Smooth muscle cell (in vitro differentiated cells): ENCODE measurements at regions not wholly inside any gene's neighbourhood (a gene's known extent, or its start where the extent isn't known, plus 50 kb on each side); places are given as distances from the start of the nearest gene placed in this dataset.

ENCODE experiments used
- DNase-seq: peaks from one replicate; lab custom pipeline; 2025; ENCODE audit not compliant: unreplicated experiment; lab: John Stamatoyannopoulos, UW
- H2AFZ ChIP-seq: fragments of 200-600 bp; sonication (generic); 2 replicates; pipeline ENCODE4 v1.6.0; 2016; ENCODE audit warnings: antibody characterized with exemption, low read depth, mild to moderate bottlenecking
- H3F3A ChIP-seq: fragments of 200-600 bp; sonication (generic); 2 replicates; pipeline ENCODE4 v1.6.0; 2017; ENCODE audit warnings: antibody characterized with exemption, low read depth
- H3K27ac ChIP-seq: fragments of 200-600 bp; sonication (generic); 2 replicates; pipeline ENCODE4 v1.5.1; 2016; ENCODE audit warnings: low read depth, mild to moderate bottlenecking
- H3K27me3 ChIP-seq: fragments of 200-600 bp; sonication (generic); 2 replicates; pipeline ENCODE4 v1.6.1; 2016; ENCODE audit warnings: low read depth, mild to moderate bottlenecking
- H3K36me3 ChIP-seq: fragments of 200-600 bp; sonication (generic); 2 replicates; pipeline ENCODE4 v1.5.1; 2016; ENCODE audit warnings: low read depth
- H3K4me1 ChIP-seq: fragments of 200-600 bp; sonication (generic); 2 replicates; pipeline ENCODE4 v1.5.1; 2016; ENCODE audit warnings: low read depth
- H3K4me2 ChIP-seq: fragments of 200-600 bp; sonication (generic); 2 replicates; pipeline ENCODE4 v1.6.0; 2016; ENCODE audit warnings: mild to moderate bottlenecking
- H3K4me3 ChIP-seq: fragments of 200-600 bp; sonication (generic); 2 replicates; pipeline ENCODE4 v1.5.1; 2016; ENCODE audit warnings: mild to moderate bottlenecking
- H3K79me2 ChIP-seq: fragments of 200-600 bp; sonication (generic); 2 replicates; pipeline ENCODE4 v1.6.0; 2016; ENCODE audit warnings: low read depth, mild to moderate bottlenecking
- H3K9ac ChIP-seq: fragments of 200-600 bp; sonication (generic); 2 replicates; pipeline ENCODE4 v1.6.0; 2016; ENCODE audit warnings: low read depth
- H3K9me3 ChIP-seq: fragments of 200-600 bp; sonication (generic); replicated peaks from 2 replicates; pipeline ENCODE4 v1.5.1; 2016; ENCODE audit warnings: low read depth
- H4K20me1 ChIP-seq: fragments of 200-600 bp; sonication (generic); 2 replicates; pipeline ENCODE4 v1.6.0; 2016; ENCODE audit warnings: low read depth
- WGBS: methylation state at CpG from one replicate; pipeline ENCODE4 v1.1.7; 2016; ENCODE audit warnings: low lambda C conversion rate; 5-methylcytosine and 5-hydroxymethylcytosine counted together
- TF ChIP-seq, protein P1 (sequence below): fragments of 200-600 bp; sonication (generic); IDR thresholded peaks from 2 replicates; pipeline ENCODE4 v1.5.1; 2017; ENCODE audit warnings: borderline replicate concordance, mild to moderate bottlenecking, antibody characterized with exemption; ENCODE audit not compliant: insufficient read depth, poor library complexity, severe bottlenecking

DNA sequence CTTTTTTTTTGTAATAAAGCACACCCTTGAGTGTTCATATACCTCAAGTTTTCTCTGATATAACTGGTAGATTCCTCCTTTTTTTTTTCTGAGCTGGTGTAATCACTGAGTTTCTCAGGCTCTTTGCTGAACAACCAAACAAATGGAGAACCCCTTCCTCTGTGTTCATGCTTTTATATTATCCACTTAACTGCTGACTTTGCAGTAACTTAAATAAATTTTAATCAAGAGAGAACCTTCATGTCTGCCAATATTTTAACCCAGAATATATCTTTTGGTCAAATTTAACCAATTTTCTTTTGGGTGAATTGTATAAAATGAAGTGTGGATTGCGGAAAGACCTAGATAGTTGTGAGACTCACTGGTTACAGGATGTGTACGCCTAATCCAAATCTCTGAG lies 833.0 kb upstream of the COX7C start:
- Histone ChIP-seq H3K79me2 (no peaks in the 10 kb centered on the region), H3K9ac (no peak overlapping the region), H4K20me1 (no peaks in the 10 kb centered on the region), H3K27me3 (no peaks in the 10 kb centered on the region), H3K4me1 (no peaks in the 10 kb centered on the region), H3K4me3 (no peak overlapping the region), H3K4me2 (no peak overlapping the region), H3K9me3 (no peaks in the 10 kb centered on the region), H2AFZ (no peak overlapping the region), H3K36me3 (no peaks in the 10 kb centered on the region), H3K27ac (no peak overlapping the region), H3F3A (no peaks in the 10 kb centered on the region)
- WGBS, result 96% methylated on average over 2 of the region's 2 CpGs
- TF ChIP-seq, protein P1, sequence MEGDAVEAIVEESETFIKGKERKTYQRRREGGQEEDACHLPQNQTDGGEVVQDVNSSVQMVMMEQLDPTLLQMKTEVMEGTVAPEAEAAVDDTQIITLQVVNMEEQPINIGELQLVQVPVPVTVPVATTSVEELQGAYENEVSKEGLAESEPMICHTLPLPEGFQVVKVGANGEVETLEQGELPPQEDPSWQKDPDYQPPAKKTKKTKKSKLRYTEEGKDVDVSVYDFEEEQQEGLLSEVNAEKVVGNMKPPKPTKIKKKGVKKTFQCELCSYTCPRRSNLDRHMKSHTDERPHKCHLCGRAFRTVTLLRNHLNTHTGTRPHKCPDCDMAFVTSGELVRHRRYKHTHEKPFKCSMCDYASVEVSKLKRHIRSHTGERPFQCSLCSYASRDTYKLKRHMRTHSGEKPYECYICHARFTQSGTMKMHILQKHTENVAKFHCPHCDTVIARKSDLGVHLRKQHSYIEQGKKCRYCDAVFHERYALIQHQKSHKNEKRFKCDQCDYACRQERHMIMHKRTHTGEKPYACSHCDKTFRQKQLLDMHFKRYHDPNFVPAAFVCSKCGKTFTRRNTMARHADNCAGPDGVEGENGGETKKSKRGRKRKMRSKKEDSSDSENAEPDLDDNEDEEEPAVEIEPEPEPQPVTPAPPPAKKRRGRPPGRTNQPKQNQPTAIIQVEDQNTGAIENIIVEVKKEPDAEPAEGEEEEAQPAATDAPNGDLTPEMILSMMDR, result no peak
- no peak for DNase-seq

DNA sequence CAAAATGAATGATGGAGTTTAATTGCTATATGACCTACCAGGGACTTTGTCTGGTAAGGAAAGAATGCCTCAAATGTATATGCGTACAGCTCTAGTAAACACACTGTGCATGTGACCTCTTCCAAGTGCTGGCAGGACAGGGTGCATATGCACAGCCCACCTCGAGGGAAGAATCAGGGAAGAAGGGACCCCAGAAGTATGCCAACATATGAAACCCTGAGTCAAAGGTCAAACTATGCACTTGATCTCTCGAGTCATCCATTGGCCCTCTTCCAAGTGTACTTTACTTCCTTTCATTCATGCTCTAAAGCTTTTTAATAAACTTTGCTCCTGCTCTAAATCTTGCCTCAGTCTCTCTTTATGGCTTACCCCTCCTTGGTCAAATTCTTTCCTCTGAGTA lies 804.6 kb upstream of the COX7C start:
- 83% methylated on average over 3 of the region's 3 CpGs for WGBS
- peaks cover 21% of the 10 kb centered on the region for H3K4me1 ChIP-seq

DNA sequence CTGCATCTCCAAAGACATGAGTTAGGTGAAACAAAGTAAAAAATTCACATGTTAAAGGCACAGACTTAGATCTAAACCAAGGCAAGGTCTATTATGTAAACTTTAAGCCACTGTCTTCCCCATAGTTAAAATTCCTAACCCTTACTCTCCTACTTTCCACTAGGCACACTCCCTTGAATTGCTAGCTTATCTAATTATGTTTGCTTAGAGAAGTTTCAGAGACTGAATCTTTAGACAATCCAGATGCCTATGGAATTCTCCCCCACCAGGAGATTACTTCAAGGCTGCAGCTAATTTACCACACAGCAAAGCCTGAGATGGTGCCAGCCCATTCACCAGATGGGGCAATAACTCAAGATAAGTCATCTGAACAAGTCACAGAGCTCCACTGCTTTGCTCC lies 803.1 kb upstream of the COX7C start:
- Histone ChIP-seq H3K4me1 (peaks cover 21% of the 10 kb centered on the region), H3K4me2 (peak overlapping the region; percentile 49), H3K36me3 (no peaks in the 10 kb centered on the region), H3K27me3 (no peaks in the 10 kb centered on the region), H3K9ac (no peak overlapping the region), H3K27ac (peak overlapping the region; percentile 62), H3K4me3 (no peak overlapping the region), H3K9me3 (no peaks in the 10 kb centered on the region), H2AFZ (no peak overlapping the region), H4K20me1 (no peaks in the 10 kb centered on the region), H3F3A (no peaks in the 10 kb centered on the region), H3K79me2 (no peaks in the 10 kb centered on the region)
- TF ChIP-seq, protein P1, result no peak
- DNase-seq, result peak; percentile 1

More for the DNA sequence above, 804.6 kb upstream of the COX7C start:
- Histone ChIP-seq H3K27me3 (no peaks in the 10 kb centered on the region), H2AFZ (no peak overlapping the region), H4K20me1 (no peaks in the 10 kb centered on the region), H3F3A (no peaks in the 10 kb centered on the region), H3K9ac (no peak overlapping the region), H3K27ac (no peak overlapping the region), H3K79me2 (no peaks in the 10 kb centered on the region), H3K4me2 (no peak overlapping the region), H3K36me3 (no peaks in the 10 kb centered on the region), H3K4me3 (no peak overlapping the region), H3K9me3 (no peaks in the 10 kb centered on the region)
- DNase-seq, result no peak
- TF ChIP-seq, protein P1, result no peak
